Keratinocyte (primary cell): ENCODE measurements at regions not wholly inside any gene's neighbourhood (a gene's known extent, or its start where the extent isn't known, plus 50 kb on each side); places are given as distances from the start of the nearest gene placed in this dataset.
A peak's percentile ranks its signal among the peaks of the same experiment; 100 is the strongest.

Experiments
- DNase-seq: peaks from one replicate; pipeline ENCODE4 v3.0.0-alpha.2; 2011; ENCODE audit warnings: low read depth, missing footprints, low spot score
- FAIRE-seq: peaks from 2 replicates; lab custom pipeline; 2011; peaks lifted over from hg19 to GRCh38; lab: Jason Lieb, UNC
- H2AFZ ChIP-seq: 2 replicates; pipeline ENCODE4 v1.6.0; 2012; ENCODE audit warnings: low read length, control low read depth, inconsistent platforms; ENCODE audit not compliant: control insufficient read depth
- H3K27ac ChIP-seq: 2 replicates; pipeline ENCODE4 v1.5.1; 2011; ENCODE audit warnings: low read length; ENCODE audit not compliant: control insufficient read depth, insufficient read depth
- H3K27me3 ChIP-seq: 3 replicates; pipeline ENCODE4 v1.6.0; 2011; ENCODE audit warnings: low read length; ENCODE audit not compliant: control insufficient read depth, insufficient read depth; ENCODE audit errors: extremely low read depth
- H3K36me3 ChIP-seq, 2 experiments: 2 replicates in 1 of 2; 3 replicates in 1 of 2; pipeline ENCODE4 v1.5.1; 2011; ENCODE audit warnings: low read length in 2 of 2, mild to moderate bottlenecking in 1 of 2; ENCODE audit not compliant: control insufficient read depth in 2 of 2, insufficient read depth in 2 of 2; ENCODE audit errors: extremely low read depth in 1 of 2
- H3K4me1 ChIP-seq: 3 replicates; pipeline ENCODE4 v1.5.1; 2011; ENCODE audit warnings: low read length; ENCODE audit not compliant: control insufficient read depth, insufficient read depth; ENCODE audit errors: extremely low read depth
- H3K4me2 ChIP-seq: 3 replicates; pipeline ENCODE4 v1.6.0; 2011; ENCODE audit warnings: low read depth, low read length; ENCODE audit not compliant: control insufficient read depth, insufficient read depth; ENCODE audit errors: extremely low read depth
- H3K4me3 ChIP-seq, 3 experiments: fragments of 200-600 bp in 1 of 3; sonication (generic) in 1 of 3; 2 replicates in 2 of 3; 3 replicates in 1 of 3; pipeline ENCODE4 v1.5.1; 2011 to 2016; ENCODE audit warnings: low read length in 3 of 3, mild to moderate bottlenecking in 3 of 3, control low read depth in 2 of 3, inconsistent platforms in 1 of 3, low read depth in 1 of 3, mixed read lengths in 1 of 3, mixed run types in 1 of 3, moderate library complexity in 1 of 3; ENCODE audit not compliant: control insufficient read depth in 2 of 3, insufficient read depth in 2 of 3; ENCODE audit errors: extremely low read depth in 1 of 3
- H3K79me2 ChIP-seq: 2 replicates; pipeline ENCODE4 v1.6.0; 2012; ENCODE audit warnings: low read length; ENCODE audit not compliant: control insufficient read depth, insufficient read depth
- H3K9ac ChIP-seq: 3 replicates; pipeline ENCODE4 v1.6.0; 2011; ENCODE audit warnings: low read length; ENCODE audit not compliant: control insufficient read depth, insufficient read depth; ENCODE audit errors: extremely low read depth
- H3K9me1 ChIP-seq: 3 replicates; pipeline ENCODE4 v1.6.0; 2011; ENCODE audit warnings: low read length; ENCODE audit not compliant: control insufficient read depth, insufficient read depth; ENCODE audit errors: extremely low read depth
- H3K9me3 ChIP-seq: 2 replicates; pipeline ENCODE4 v1.5.1; 2012; ENCODE audit warnings: low read depth, low read length; ENCODE audit not compliant: control insufficient read depth
- H4K20me1 ChIP-seq: 3 replicates; pipeline ENCODE4 v1.6.0; 2011; ENCODE audit warnings: low read length; ENCODE audit not compliant: control insufficient read depth, insufficient read depth; ENCODE audit errors: extremely low read depth
- EZH2 ChIP-seq: IDR thresholded peaks from one replicate; pipeline ENCODE4 v1.6.1; 2012; ENCODE audit warnings: inconsistent platforms, mild to moderate bottlenecking, low read length, moderate library complexity
- dilution Hi-C: fragments of 300-500 bp; cut with MboI; formaldehyde crosslinking; loops from one replicate; pipeline ENCODE4 v1.7.0; 2020; ENCODE audit warnings: low sequenced_read_pairs; ENCODE audit not compliant: extremely low pct_ligation_motif_present
- TF ChIP-seq, protein P1 (sequence below), 3 experiments: IDR thresholded peaks in 1 of 3; conservative IDR thresholded peaks in 1 of 3; optimal IDR thresholded peaks in 1 of 3; 2 replicates in 2 of 3; 3 replicates in 1 of 3; pipeline versions ENCODE3 to v1.5.1; 2011; ENCODE audit warnings: low read length in 3 of 3, mild to moderate bottlenecking in 3 of 3, moderate library complexity in 2 of 3, control low read depth in 1 of 3, inconsistent platforms in 1 of 3; ENCODE audit not compliant: insufficient read depth in 2 of 3; ENCODE audit errors: extremely low read depth in 1 of 3

DNA sequence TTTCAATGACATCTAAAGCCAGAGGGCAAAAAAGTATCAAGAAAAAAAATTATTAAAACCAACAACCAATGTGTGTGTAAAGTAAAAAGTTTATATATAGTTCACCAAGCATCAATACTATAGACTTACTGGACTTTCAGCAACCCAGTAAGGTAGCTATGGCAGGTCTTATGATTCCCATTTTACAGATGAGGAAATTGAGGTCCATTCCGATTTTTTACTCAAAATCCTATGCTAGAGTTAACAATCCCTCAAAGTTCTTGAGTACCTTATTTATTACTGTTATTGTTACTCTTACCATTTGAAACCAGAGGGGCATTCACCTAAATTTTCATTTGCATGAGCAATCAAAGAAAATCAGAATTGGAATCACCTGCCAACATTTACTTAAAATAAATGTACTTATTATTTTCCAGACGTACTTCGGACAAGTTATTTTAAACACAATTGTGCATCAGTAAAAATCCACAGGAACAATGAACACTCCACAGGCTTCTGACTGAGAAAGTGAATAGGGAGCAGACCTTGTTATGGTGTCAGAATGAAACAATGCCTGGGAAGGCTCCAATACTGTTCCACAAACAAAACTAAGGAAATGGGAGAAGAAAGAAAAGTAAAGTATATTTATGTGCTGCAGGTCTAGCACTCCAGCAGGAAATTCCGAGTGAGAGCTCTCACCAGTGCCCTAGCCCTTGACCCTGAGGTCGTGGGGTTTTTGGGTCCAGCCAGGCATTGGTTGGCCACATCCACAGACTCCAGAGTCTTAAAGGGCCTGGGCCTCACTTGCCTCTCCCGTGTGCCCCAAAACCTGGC is 229.9 kb downstream of the PIK3R1 start:
- H3K79me2 ChIP-seq: no peaks in the 10 kb centered on the region
- no peaks in the 10 kb centered on the region for H4K20me1 ChIP-seq
- H2AFZ ChIP-seq: peak overlapping the region; percentile 37
- H3K9me3 ChIP-seq: no peaks in the 10 kb centered on the region
- H3K9me1 ChIP-seq: no peaks in the 10 kb centered on the region
- no peak for TF ChIP-seq EZH2
- TF ChIP-seq, protein P1, sequence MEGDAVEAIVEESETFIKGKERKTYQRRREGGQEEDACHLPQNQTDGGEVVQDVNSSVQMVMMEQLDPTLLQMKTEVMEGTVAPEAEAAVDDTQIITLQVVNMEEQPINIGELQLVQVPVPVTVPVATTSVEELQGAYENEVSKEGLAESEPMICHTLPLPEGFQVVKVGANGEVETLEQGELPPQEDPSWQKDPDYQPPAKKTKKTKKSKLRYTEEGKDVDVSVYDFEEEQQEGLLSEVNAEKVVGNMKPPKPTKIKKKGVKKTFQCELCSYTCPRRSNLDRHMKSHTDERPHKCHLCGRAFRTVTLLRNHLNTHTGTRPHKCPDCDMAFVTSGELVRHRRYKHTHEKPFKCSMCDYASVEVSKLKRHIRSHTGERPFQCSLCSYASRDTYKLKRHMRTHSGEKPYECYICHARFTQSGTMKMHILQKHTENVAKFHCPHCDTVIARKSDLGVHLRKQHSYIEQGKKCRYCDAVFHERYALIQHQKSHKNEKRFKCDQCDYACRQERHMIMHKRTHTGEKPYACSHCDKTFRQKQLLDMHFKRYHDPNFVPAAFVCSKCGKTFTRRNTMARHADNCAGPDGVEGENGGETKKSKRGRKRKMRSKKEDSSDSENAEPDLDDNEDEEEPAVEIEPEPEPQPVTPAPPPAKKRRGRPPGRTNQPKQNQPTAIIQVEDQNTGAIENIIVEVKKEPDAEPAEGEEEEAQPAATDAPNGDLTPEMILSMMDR (optimal IDR thresholded peaks at IDR 0.05 in 1 of 3, IDR thresholded peaks at IDR 0.05 in 1 of 3, conservative IDR thresholded peaks at IDR 0.05 in 1 of 3; ENCODE audit: extremely low read depth in 1 of 3, insufficient read depth in 2 of 3, low read length in 3 of 3): no peak
- H3K27me3 ChIP-seq: no peaks in the 10 kb centered on the region
- H3K27ac ChIP-seq: no peak overlapping the region
- no peak overlapping the region for H3K4me2 ChIP-seq
- no peak overlapping the region for H3K4me3 ChIP-seq
- DNase-seq: no peak
- H3K36me3 ChIP-seq: no peaks in the 10 kb centered on the region
- dilution Hi-C loops: no loop called here
- H3K9ac ChIP-seq: no peak overlapping the region
- peaks cover 11% of the 10 kb centered on the region for H3K4me1 ChIP-seq
- FAIRE-seq: no peak

DNA sequence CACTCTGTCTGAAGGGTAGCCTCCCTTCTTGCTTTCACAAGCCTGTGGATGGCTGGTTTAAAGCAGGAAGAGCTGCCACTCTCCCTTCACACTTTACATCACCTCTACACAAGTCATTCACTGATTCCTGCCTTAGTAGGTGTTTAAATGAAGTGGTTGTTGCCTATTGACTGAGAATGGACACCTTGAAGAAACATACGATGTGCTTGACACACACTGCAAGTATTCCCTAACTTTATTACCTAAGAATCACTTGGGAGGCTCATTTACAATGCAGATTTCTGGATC is 230.5 kb downstream of the PIK3R1 start:
- dilution Hi-C loops: no loop called here
- no peaks in the 10 kb centered on the region for H3K79me2 ChIP-seq
- DNase-seq (no peak), FAIRE-seq (peak; percentile 70)
- H4K20me1 ChIP-seq: no peaks in the 10 kb centered on the region
- no peak overlapping the region for H3K9ac ChIP-seq
- H3K9me3 ChIP-seq: no peaks in the 10 kb centered on the region
- no peaks in the 10 kb centered on the region for H3K27me3 ChIP-seq
- H3K36me3 ChIP-seq: no peaks in the 10 kb centered on the region
- H3K4me2 ChIP-seq: no peak overlapping the region
- H2AFZ ChIP-seq: peak overlapping the region; percentile 37
- H3K9me1 ChIP-seq: no peaks in the 10 kb centered on the region
- TF ChIP-seq, protein P1 (optimal IDR thresholded peaks at IDR 0.05 in 1 of 3, IDR thresholded peaks at IDR 0.05 in 1 of 3, conservative IDR thresholded peaks at IDR 0.05 in 1 of 3; ENCODE audit: extremely low read depth in 1 of 3, insufficient read depth in 2 of 3, low read length in 3 of 3): no peak
- no peak for TF ChIP-seq EZH2
- H3K27ac ChIP-seq: no peak overlapping the region
- H3K4me1 ChIP-seq: peaks cover 11% of the 10 kb centered on the region
- H3K4me3 ChIP-seq: no peak overlapping the region
